GM12801 (cell line): ENCODE measurements at regions not wholly inside any gene's neighbourhood (a gene's known extent, or its start where the extent isn't known, plus 50 kb on each side); places are given as distances from the start of the nearest gene placed in this dataset.

ENCODE experiments used
- CTCF ChIP-seq: IDR thresholded peaks from one replicate; pipeline ENCODE4 v1.5.1; 2011; ENCODE audit warnings: control low read depth; ENCODE audit not compliant: insufficient read length; ENCODE audit errors: extremely low read depth

DNA sequence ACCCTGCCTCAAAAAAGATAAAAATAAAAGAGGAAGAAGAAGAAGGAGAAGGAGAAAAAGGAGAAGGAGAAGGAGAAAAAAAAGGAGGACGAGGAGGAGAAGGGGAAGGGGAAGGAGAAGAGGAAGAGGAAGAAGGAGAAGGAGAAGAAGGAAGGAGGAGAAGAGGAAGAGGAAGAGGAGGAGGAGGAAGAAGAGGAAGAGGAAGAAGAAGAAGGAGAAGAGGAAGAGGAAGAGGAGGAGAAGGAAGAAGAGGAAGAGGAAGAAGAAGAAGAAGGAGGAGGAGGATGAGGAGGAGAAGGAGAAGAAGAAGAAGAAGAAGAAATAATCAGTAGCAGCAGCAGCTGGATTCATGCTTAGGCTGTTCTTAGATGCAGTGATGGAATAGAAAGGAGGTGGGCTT lies 159.7 kb downstream of the TFCP2L1 start:
- TF ChIP-seq CTCF: no peak

GRCh38 chr2:121128741-121129659 lies 156.0 kb downstream of the TFCP2L1 start:
- TF ChIP-seq CTCF: no peak

- TF ChIP-seq CTCF: no peak
Measured at GRCh38 chr2:121129692-121130091, 155.3 kb downstream of the TFCP2L1 start.

- no peak for TF ChIP-seq CTCF
Measured at GRCh38 chr2:121130301-121130850, 154.6 kb downstream of the TFCP2L1 start.

DNA sequence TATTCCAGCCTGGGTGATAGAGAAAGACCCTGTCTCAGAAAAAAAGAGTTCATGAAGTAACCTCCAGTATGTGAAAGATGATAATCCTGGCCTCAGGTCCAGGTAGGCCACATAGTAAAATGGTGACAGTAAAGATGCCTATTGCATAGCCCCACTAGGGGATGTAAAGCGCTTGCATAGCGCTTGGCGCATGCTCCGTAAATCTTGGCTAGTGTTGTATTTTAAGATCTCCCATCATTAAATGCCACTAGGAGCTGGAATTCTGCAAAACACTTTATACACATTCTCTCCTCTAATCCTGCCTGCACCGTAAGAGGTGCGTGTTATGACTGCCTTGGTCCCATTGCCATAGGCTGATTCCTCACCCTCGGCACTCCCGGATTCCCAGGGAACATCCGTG lies 153.6 kb downstream of the TFCP2L1 start:
- no peak for TF ChIP-seq CTCF

- TF ChIP-seq CTCF: no peak
Measured at GRCh38 chr2:121132054-121132761, 152.8 kb downstream of the TFCP2L1 start.

- TF ChIP-seq CTCF: no peak
Measured at GRCh38 chr2:121132762-121133107, 152.3 kb downstream of the TFCP2L1 start.
